ENCODE measurements at regions not wholly inside any gene's neighbourhood (a gene's known extent, or its start where the extent isn't known, plus 50 kb on each side); places are given as distances from the start of the nearest gene placed in this dataset.

GRCh38 chr14:49951229-49951607 lies 58.3 kb downstream of the ARF6 start (continued):
- no peak for TF ChIP-seq CDX4 (CRISPR knock-in tag; IDR thresholded peaks at IDR 0.05; ENCODE audit: borderline replicate concordance)
- no peak for TF ChIP-seq NR2C2 (CRISPR knock-in tag; IDR thresholded peaks at IDR 0.05)
- TF ChIP-seq ZNF396 (CRISPR knock-in tag; IDR thresholded peaks at IDR 0.05; ENCODE audit: borderline replicate concordance), result no peak
- no peak for TF ChIP-seq HMGXB4 (CRISPR knock-in tag; IDR thresholded peaks at IDR 0.05)
- TF ChIP-seq, protein P1, sequence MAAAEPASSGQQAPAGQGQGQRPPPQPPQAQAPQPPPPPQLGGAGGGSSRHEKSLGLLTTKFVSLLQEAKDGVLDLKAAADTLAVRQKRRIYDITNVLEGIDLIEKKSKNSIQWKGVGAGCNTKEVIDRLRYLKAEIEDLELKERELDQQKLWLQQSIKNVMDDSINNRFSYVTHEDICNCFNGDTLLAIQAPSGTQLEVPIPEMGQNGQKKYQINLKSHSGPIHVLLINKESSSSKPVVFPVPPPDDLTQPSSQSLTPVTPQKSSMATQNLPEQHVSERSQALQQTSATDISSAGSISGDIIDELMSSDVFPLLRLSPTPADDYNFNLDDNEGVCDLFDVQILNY (CRISPR knock-in tag; IDR thresholded peaks at IDR 0.05), result no peak
- TF ChIP-seq SOX15 (CRISPR knock-in tag; IDR thresholded peaks at IDR 0.05), result no peak
- TF ChIP-seq, protein P2, sequence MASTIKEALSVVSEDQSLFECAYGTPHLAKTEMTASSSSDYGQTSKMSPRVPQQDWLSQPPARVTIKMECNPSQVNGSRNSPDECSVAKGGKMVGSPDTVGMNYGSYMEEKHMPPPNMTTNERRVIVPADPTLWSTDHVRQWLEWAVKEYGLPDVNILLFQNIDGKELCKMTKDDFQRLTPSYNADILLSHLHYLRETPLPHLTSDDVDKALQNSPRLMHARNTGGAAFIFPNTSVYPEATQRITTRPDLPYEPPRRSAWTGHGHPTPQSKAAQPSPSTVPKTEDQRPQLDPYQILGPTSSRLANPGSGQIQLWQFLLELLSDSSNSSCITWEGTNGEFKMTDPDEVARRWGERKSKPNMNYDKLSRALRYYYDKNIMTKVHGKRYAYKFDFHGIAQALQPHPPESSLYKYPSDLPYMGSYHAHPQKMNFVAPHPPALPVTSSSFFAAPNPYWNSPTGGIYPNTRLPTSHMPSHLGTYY (CRISPR knock-in tag; IDR thresholded peaks at IDR 0.05), result no peak

DNA sequence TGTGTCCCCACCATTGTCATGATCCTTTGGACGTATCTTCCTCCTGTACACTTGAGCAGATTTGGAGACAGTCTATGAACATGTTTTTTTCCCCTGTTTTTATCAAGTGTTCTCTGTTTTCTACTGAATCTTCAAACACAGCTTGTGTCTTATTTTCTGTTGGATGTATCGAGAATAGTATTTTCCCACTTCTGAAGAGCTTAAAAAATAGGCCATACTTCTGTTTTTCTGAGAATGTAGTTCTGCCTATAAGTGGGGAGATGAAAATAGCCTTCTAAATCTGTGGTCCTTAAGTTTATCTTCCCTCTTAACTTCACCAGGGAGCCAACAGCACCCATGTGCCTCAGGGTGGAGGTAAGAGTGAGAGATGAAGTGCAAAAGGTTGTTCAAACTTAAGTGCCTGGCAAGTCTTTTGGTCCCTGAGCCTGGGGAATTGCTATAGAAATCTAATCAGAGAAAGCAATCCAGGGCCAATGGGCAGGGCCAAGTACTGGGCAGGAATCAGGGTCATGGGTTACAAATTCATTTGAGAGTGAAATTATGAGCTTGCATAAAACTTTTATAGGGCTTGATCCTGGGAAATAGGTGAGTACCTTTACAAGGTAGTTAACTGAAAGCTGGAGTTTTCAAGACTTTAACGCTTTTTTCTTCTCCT lies 58.9 kb downstream of the ARF6 start:
- Mint-ChIP-seq H3K27ac (no peak overlapping the region), H3K9me3 (no peaks in the 10 kb centered on the region), H3K4me1 (no peaks in the 10 kb centered on the region; the same call in none of the 2 replicates), H3K36me3 (no peaks in the 10 kb centered on the region), H3K4me3 (no peak overlapping the region), H3K27me3 (ENCODE audit: low read depth) (no peaks in the 10 kb centered on the region)
- CTCF ChIA-PET, result interaction anchor here (0.8 kb wide), 1 partner anchor 11 kb away, joined by 3 read pairs; no protein-coding TSS in a partner anchor
- POLR2A ChIA-PET, result no interaction called here
- ATAC-seq, result no peak
- TF ChIP-seq, protein P1 (CRISPR knock-in tag; IDR thresholded peaks at IDR 0.05), result no peak
- TF ChIP-seq, protein P2 (CRISPR knock-in tag; IDR thresholded peaks at IDR 0.05), result no peak
- TF ChIP-seq ELF4 (CRISPR knock-in tag; IDR thresholded peaks at IDR 0.05; ENCODE audit: low read depth), result no peak
- no peak for TF ChIP-seq SMAD3 (CRISPR knock-in tag; IDR thresholded peaks at IDR 0.05; ENCODE audit: borderline replicate concordance)
- TF ChIP-seq ESRRA (CRISPR knock-in tag; IDR thresholded peaks at IDR 0.05; ENCODE audit: borderline replicate concordance), result no peak
- no peak for TF ChIP-seq ZNF317 (CRISPR knock-in tag; IDR thresholded peaks at IDR 0.05; ENCODE audit: borderline replicate concordance, low read depth)
- TF ChIP-seq FOXP4 (CRISPR knock-in tag; IDR thresholded peaks at IDR 0.05), result no peak
- TF ChIP-seq, protein P3, sequence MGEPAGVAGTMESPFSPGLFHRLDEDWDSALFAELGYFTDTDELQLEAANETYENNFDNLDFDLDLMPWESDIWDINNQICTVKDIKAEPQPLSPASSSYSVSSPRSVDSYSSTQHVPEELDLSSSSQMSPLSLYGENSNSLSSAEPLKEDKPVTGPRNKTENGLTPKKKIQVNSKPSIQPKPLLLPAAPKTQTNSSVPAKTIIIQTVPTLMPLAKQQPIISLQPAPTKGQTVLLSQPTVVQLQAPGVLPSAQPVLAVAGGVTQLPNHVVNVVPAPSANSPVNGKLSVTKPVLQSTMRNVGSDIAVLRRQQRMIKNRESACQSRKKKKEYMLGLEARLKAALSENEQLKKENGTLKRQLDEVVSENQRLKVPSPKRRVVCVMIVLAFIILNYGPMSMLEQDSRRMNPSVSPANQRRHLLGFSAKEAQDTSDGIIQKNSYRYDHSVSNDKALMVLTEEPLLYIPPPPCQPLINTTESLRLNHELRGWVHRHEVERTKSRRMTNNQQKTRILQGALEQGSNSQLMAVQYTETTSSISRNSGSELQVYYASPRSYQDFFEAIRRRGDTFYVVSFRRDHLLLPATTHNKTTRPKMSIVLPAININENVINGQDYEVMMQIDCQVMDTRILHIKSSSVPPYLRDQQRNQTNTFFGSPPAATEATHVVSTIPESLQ (CRISPR knock-in tag; IDR thresholded peaks at IDR 0.05), result no peak
- no peak for TF ChIP-seq NFE2L1 (CRISPR knock-in tag; IDR thresholded peaks at IDR 0.05)
- TF ChIP-seq SOX15 (CRISPR knock-in tag; IDR thresholded peaks at IDR 0.05), result no peak
- no peak for DNase-seq (ENCODE audit: low spot score)
